ENCODE measurements at regions not wholly inside any gene's neighbourhood (a gene's known extent, or its start where the extent isn't known, plus 50 kb on each side); places are given as distances from the start of the nearest gene placed in this dataset.

- TF ChIP-seq CTCF (IDR thresholded peaks at IDR 0.05; ENCODE audit: low read length) (no peak), EZH2 (optimal IDR thresholded peaks at IDR 0.05; ENCODE audit: low read depth, low read length) (no peak)
These were observed 2348.7 kb upstream of the ACO1 start for GRCh38 chr9:30035761-30036160.
